ENCODE measurements at regions not wholly inside any gene's neighbourhood (a gene's known extent, or its start where the extent isn't known, plus 50 kb on each side); places are given as distances from the start of the nearest gene placed in this dataset.

- dilution Hi-C loops (cut with MboI; ENCODE audit: extremely low pct_ligation_motif_present, low sequenced_read_pairs), result no loop called here
- ChIA-PET CTCF (interaction anchor here (0.6 to 1.4 kb wide), 15 partner anchors 9 to 342 kb away, joined by 3 to 13 read pairs (median 4); no protein-coding TSS in a partner anchor), POLR2A (no interaction called here)
- peaks cover 17% of the 10 kb centered on the region for H3K4me1 ChIP-seq (ENCODE audit: control insufficient read depth, extremely low read depth, insufficient read depth, low read length)
- H4K20me1 ChIP-seq (replicated peaks; ENCODE audit: control insufficient read depth, extremely low read depth, insufficient read depth, low read length), result no peaks in the 10 kb centered on the region
- no peaks in the 10 kb centered on the region for H3K9me3 ChIP-seq (replicated peaks; ENCODE audit: control insufficient read depth, insufficient read depth, low read length)
- TF ChIP-seq, protein P1, sequence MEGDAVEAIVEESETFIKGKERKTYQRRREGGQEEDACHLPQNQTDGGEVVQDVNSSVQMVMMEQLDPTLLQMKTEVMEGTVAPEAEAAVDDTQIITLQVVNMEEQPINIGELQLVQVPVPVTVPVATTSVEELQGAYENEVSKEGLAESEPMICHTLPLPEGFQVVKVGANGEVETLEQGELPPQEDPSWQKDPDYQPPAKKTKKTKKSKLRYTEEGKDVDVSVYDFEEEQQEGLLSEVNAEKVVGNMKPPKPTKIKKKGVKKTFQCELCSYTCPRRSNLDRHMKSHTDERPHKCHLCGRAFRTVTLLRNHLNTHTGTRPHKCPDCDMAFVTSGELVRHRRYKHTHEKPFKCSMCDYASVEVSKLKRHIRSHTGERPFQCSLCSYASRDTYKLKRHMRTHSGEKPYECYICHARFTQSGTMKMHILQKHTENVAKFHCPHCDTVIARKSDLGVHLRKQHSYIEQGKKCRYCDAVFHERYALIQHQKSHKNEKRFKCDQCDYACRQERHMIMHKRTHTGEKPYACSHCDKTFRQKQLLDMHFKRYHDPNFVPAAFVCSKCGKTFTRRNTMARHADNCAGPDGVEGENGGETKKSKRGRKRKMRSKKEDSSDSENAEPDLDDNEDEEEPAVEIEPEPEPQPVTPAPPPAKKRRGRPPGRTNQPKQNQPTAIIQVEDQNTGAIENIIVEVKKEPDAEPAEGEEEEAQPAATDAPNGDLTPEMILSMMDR (IDR thresholded peaks at IDR 0.05; ENCODE audit: extremely low read depth in 1 of 2, insufficient read depth in 1 of 2, low read depth in 1 of 2, low read length in 2 of 2), result no peak
- TF ChIP-seq GATA2 (IDR thresholded peaks at IDR 0.05; ENCODE audit: insufficient read depth, insufficient read length, low read depth, low read length) (peak; percentile 43), FOS (IDR thresholded peaks at IDR 0.05; ENCODE audit: borderline replicate concordance, insufficient read depth, low read length) (peak; percentile 100), POLR2AphosphoS5 (IDR thresholded peaks at IDR 0.05; ENCODE audit: insufficient read depth, low read depth, low read length) (peak; percentile 85), EZH2 (IDR thresholded peaks at IDR 0.05; ENCODE audit: borderline replicate concordance, low read depth, low read length, severe bottlenecking) (no peak), JUN (IDR thresholded peaks at IDR 0.05; ENCODE audit: borderline replicate concordance, insufficient read depth, insufficient read length, low read depth) (peak; percentile 99), POLR2A (IDR thresholded peaks at IDR 0.05; ENCODE audit: low read depth, low read length) (no peak)
- FAIRE-seq (peak; percentile 98), DNase-seq (ENCODE audit: low read depth, low spot score) (peak; percentile 98)
- H3K36me3 ChIP-seq (ENCODE audit: control insufficient read depth in 2 of 2, extremely low read depth in 1 of 2, insufficient read depth in 2 of 2, low read length in 2 of 2), result no peaks in the 10 kb centered on the region
- H2AFZ ChIP-seq (ENCODE audit: low read depth, low read length), result peak overlapping the region; percentile 69
- H3K4me2 ChIP-seq (ENCODE audit: insufficient read depth, low read length), result peak overlapping the region; percentile 69
- intact Hi-C loops (cut with micrococcal nuclease), result loop anchor here (1.0 to 5.0 kb wide), 9 partner anchors 35 to 293 kb away; partner anchors contain the start of gene ARL4C
- H3K9ac ChIP-seq (replicated peaks; ENCODE audit: extremely low read depth, insufficient read depth, low read length), result peak overlapping the region; percentile 57
- BruUV-seq (replicated peaks), result TSS peak; percentile 97
- no peaks in the 10 kb centered on the region for H3K27me3 ChIP-seq (ENCODE audit: control insufficient read depth in 2 of 2, insufficient read depth in 2 of 2, low read length in 2 of 2)
- H3K9me1 ChIP-seq (replicated peaks; ENCODE audit: control insufficient read depth, extremely low read depth, insufficient read depth, low read length), result no peaks in the 10 kb centered on the region
- H3K4me3 ChIP-seq (replicated peaks in 1 of 3; ENCODE audit: insufficient read depth in 1 of 3, low read depth in 1 of 3, low read length in 3 of 3), result peak overlapping the region in 1 of 3 experiments; percentile 14
- no peaks in the 10 kb centered on the region for H3K79me2 ChIP-seq (ENCODE audit: control insufficient read depth, insufficient read depth, low read length)
- H3K27ac ChIP-seq (ENCODE audit: insufficient read depth, low read depth, low read length), result peak overlapping the region; percentile 93
Measured at GRCh38 chr2:234203135-234203984, 152.9 kb downstream of the SPP2 start.
